ENCODE measurements at regions not wholly inside any gene's neighbourhood (a gene's known extent, or its start where the extent isn't known, plus 50 kb on each side); places are given as distances from the start of the nearest gene placed in this dataset.

DNA sequence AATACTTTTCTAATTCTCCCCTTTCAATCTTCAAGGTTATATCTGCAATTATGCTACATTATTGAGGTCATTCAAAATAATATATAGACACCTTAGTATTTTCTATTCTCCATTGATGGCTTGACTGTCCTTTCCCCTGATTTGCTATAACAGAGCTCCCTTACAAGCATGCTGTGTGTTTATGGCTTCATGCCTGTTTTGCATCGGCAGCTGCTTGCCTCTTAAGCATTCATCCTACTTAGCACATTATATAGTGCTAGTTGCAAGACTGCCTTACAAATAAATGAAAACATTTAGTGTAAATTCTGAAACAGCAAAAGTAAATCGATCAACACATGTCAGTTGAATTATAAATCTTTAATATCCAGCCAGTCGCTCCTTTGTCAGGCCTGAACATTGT is 476.2 kb upstream of the POU3F2 start:
- TF ChIP-seq, protein P1, sequence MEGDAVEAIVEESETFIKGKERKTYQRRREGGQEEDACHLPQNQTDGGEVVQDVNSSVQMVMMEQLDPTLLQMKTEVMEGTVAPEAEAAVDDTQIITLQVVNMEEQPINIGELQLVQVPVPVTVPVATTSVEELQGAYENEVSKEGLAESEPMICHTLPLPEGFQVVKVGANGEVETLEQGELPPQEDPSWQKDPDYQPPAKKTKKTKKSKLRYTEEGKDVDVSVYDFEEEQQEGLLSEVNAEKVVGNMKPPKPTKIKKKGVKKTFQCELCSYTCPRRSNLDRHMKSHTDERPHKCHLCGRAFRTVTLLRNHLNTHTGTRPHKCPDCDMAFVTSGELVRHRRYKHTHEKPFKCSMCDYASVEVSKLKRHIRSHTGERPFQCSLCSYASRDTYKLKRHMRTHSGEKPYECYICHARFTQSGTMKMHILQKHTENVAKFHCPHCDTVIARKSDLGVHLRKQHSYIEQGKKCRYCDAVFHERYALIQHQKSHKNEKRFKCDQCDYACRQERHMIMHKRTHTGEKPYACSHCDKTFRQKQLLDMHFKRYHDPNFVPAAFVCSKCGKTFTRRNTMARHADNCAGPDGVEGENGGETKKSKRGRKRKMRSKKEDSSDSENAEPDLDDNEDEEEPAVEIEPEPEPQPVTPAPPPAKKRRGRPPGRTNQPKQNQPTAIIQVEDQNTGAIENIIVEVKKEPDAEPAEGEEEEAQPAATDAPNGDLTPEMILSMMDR (IDR thresholded peaks at IDR 0.05) = no peak
- no peak for TF ChIP-seq POLR2A (IDR thresholded peaks at IDR 0.05)
